HG03457 (cell line): ENCODE measurements at regions not wholly inside any gene's neighbourhood (a gene's known extent, or its start where the extent isn't known, plus 50 kb on each side); places are given as distances from the start of the nearest gene placed in this dataset.

ENCODE experiments used
- ATAC-seq: cut with Tn5 transposase; IDR thresholded peaks from one replicate; pipeline ENCODE4 v1.9.1; 2021; ENCODE audit warnings: moderate number of reproducible peaks; ENCODE audit not compliant: unreplicated experiment

- no peak for ATAC-seq
Measured at GRCh38 chr2:12636837-12637581, 79.7 kb upstream of the TRIB2 start.

DNA sequence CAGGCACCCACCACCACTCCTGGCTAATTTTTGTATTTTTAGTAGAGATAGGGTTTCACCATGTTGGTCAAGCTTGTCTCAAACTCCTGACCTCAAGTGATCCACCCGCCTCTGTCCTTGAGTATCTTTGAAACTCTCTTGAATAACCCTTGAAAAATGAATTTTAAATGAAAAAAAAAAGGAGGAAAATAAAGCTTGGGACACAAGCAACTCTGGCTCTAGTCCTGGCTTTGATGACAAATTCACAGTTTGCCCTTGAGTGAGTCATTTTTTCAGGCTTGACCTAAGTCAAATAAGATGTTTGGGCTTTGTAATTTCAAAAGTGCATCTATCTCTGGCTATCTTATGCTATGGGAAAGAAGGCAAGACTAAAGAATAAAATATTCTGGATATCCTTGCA is 79.0 kb upstream of the TRIB2 start:
- no peak for ATAC-seq

DNA sequence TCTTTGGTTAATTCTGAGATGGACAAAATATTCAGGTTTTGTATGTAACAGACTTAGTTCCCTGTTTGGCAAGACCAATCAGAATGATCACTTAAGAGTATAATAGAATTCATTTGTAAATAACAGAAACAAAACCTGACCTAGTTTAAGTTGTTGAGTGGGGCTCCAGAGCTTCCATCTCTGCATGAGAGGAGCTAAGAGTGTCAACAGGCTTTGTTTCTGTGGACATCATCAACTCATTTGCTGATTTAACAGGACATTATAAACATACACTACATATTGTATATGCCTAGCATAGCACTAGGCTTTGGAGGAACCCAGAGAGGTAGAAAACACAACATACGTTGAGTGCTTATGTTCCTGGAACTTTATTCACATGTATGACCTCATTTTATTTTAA is 75.3 kb upstream of the TRIB2 start:
- no peak for ATAC-seq

DNA sequence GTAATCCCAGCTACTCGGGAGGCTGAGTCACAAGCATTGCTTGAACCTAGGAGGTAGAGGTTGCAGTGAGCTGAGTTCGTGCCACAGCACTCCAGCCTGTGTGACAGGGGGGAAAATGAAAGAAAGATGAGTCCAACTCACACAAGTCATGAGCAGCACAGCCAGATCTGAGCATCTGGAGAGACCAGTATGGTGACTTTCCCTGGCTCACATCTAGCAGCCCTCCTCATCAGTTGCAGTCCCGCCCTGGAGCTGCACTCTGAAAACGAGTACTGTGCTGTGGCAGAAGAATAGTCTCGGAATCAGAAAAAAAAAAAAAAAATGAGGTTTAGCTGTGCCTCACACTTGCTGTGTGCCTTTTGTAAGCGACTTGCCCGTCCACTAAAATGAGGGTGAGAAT is 74.4 kb upstream of the TRIB2 start:
- ATAC-seq, result no peak

GRCh38 chr2:12642859-12643258 is 73.9 kb upstream of the TRIB2 start:
- no peak for ATAC-seq

- ATAC-seq, result no peak
Measured at GRCh38 chr2:12649602-12650400, 66.9 kb upstream of the TRIB2 start.

- no peak for ATAC-seq
Measured at GRCh38 chr2:12651641-12652040, 65.1 kb upstream of the TRIB2 start.

GRCh38 chr2:12652723-12653122 is 64.0 kb upstream of the TRIB2 start:
- ATAC-seq, result no peak

- no peak for ATAC-seq
Measured at GRCh38 chr2:12657560-12657959, 59.2 kb upstream of the TRIB2 start.

GRCh38 chr2:12658310-12658945 is 58.3 kb upstream of the TRIB2 start:
- ATAC-seq, result no peak

- ATAC-seq, result no peak
Measured at GRCh38 chr2:12661489-12661888, 55.2 kb upstream of the TRIB2 start.

GRCh38 chr2:12663306-12664037 is 53.3 kb upstream of the TRIB2 start:
- ATAC-seq, result no peak

DNA sequence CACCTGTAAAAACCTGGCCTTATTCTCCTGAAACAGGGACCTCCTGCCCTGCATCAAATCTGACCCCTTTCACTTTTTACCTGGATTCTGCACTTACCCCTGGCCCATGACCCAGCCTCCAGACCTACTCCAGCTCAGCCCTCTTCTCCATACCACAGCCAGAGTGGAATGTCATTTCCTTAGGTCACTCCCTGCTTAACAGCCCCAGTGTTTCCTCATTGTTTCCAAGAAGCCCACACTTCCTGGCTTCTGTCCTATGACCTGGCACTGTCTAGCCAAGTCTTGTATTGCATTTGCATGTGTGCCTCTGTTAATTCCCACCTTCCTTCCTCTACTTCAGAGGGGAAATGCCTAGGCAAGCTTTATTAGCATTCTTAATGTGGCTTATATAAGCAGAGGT is 51.4 kb upstream of the TRIB2 start:
- no peak for ATAC-seq

- ATAC-seq, result no peak
Measured at GRCh38 chr2:12666445-12666844, 50.3 kb upstream of the TRIB2 start.
